ENCODE measurements at regions not wholly inside any gene's neighbourhood (a gene's known extent, or its start where the extent isn't known, plus 50 kb on each side); places are given as distances from the start of the nearest gene placed in this dataset.

DNA sequence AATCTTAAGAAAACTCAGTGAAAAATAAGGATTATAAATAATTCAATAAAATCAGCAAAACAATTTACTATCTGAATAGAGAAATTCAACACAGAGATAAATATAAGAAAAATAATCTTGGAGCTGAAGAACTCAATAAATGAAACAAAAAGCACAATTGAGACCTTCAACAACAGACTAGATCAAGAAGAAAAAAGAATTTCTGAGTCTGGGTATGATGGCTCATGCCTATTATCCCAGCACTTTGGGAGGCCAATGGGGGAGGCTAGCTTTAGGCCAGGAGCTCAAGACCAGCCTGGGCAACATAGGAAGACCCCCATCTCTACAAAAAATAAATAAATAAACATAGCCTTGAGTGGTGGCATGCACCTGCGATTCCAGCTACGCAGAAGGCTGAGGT is 1295.7 kb upstream of the NRXN1 start:
- Histone ChIP-seq H3K9me3 (ENCODE audit: control insufficient read depth in 5 of 5, low read length in 5 of 5) (peaks cover 0 to 22% (median 12%) of the 10 kb centered on the region in 5 donors), H3K27me3 (ENCODE audit: control insufficient read depth in 5 of 5, insufficient read depth in 4 of 5, low read length in 5 of 5) (no peaks in the 10 kb centered on the region), H3K9ac (ENCODE audit: low read length in 5 of 5) (no peak overlapping the region), H3K27ac (ENCODE audit: low read depth, low read length) (no peak overlapping the region), H3K36me3 (ENCODE audit: control insufficient read depth in 5 of 5, insufficient read depth in 5 of 5, low read length in 5 of 5) (no peaks in the 10 kb centered on the region), H3K4me1 (ENCODE audit: control insufficient read depth in 5 of 5, insufficient read depth in 5 of 5, low read length in 5 of 5) (no peaks in the 10 kb centered on the region), H3K4me3 (ENCODE audit: low read depth in 1 of 5, low read length in 5 of 5) (no peak overlapping the region)

DNA sequence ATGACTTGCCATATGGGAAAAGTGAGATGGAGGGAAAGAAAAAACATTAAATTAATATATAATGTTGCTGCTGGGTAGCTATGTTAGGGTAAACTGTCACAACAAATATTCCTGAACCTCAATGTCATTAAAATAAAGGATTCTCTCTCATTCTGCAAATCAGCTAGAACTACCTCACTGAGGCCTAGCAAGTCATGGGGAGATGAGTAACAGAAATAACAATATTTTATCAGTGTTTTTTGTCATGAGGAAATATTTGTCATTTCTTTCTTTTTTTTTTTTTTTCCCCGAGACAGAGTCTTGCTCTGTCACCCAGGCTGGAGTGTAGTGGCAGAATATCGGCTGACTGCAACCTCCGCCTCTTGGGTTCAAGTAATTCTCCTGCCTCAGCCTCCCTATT is 1282.3 kb upstream of the NRXN1 start:
- H3K27me3 ChIP-seq (ENCODE audit: control insufficient read depth in 5 of 5, insufficient read depth in 4 of 5, low read length in 5 of 5) = no peaks in the 10 kb centered on the region
- no peaks in the 10 kb centered on the region for H3K36me3 ChIP-seq (ENCODE audit: control insufficient read depth in 5 of 5, insufficient read depth in 5 of 5, low read length in 5 of 5)
- no peaks in the 10 kb centered on the region for H3K4me1 ChIP-seq (ENCODE audit: control insufficient read depth in 5 of 5, insufficient read depth in 5 of 5, low read length in 5 of 5)
- H3K9me3 ChIP-seq (ENCODE audit: control insufficient read depth in 5 of 5, low read length in 5 of 5) = no peaks in the 10 kb centered on the region
- no peak overlapping the region for H3K27ac ChIP-seq (ENCODE audit: low read depth, low read length)
- no peak overlapping the region for H3K9ac ChIP-seq (ENCODE audit: low read length in 5 of 5)
- no peak overlapping the region for H3K4me3 ChIP-seq (ENCODE audit: low read depth in 1 of 5, low read length in 5 of 5)

DNA sequence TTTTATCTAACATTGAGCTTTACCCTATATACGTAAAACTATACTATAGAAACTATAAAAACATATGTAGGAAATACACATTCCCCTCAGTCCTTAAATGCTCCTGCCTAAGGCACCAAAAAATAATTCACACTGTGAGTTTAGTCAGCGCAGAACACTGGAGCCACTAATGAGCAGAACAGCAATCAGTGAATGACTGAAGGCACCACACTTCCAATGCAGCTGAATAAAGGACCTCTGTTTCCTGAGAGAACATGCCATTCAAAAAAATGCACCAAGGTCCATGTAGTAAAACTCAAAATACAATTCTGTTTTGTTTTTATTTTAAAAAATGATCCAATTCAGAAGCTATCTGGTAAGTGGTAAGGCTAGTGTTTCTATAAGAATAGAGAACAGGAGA is 1280.6 kb upstream of the NRXN1 start:
- Histone ChIP-seq H3K4me1 (ENCODE audit: control insufficient read depth in 5 of 5, insufficient read depth in 5 of 5, low read length in 5 of 5) (no peaks in the 10 kb centered on the region), H3K27ac (ENCODE audit: low read depth, low read length) (no peak overlapping the region)

DNA sequence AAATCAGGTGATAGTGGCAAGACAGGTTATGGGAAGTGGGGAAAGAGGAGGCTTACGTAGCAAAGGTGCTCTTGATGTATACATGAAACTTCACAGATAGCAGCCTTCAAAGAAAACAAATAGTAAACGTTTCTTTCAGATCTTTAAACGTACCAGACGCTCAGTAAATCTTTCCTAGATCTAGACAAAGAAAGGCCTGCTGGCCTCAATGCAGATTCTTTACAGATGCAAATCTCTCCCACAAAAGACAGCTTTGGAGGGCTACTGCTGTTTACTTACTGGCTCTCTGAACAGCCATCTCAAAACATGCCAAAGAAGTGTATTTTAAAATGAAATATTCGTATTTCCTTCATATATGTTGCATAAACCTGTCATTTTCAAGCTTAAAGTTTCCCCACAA is 1279.9 kb upstream of the NRXN1 start:
- Histone ChIP-seq H3K4me1 (ENCODE audit: control insufficient read depth in 5 of 5, insufficient read depth in 5 of 5, low read length in 5 of 5) (no peaks in the 10 kb centered on the region), H3K27me3 (ENCODE audit: control insufficient read depth in 5 of 5, insufficient read depth in 4 of 5, low read length in 5 of 5) (no peaks in the 10 kb centered on the region), H3K4me3 (ENCODE audit: low read depth in 1 of 5, low read length in 5 of 5) (no peak overlapping the region), H3K36me3 (ENCODE audit: control insufficient read depth in 5 of 5, insufficient read depth in 5 of 5, low read length in 5 of 5) (no peaks in the 10 kb centered on the region), H3K27ac (ENCODE audit: low read depth, low read length) (no peak overlapping the region), H3K9me3 (ENCODE audit: control insufficient read depth in 5 of 5, low read length in 5 of 5) (no peaks in the 10 kb centered on the region), H3K9ac (ENCODE audit: low read length in 5 of 5) (no peak overlapping the region)

More for the DNA sequence above, 1280.6 kb upstream of the NRXN1 start:
- H3K4me3 ChIP-seq (ENCODE audit: low read depth in 1 of 5, low read length in 5 of 5) = no peak overlapping the region
- H3K36me3 ChIP-seq (ENCODE audit: control insufficient read depth in 5 of 5, insufficient read depth in 5 of 5, low read length in 5 of 5) = no peaks in the 10 kb centered on the region
- no peaks in the 10 kb centered on the region for H3K27me3 ChIP-seq (ENCODE audit: control insufficient read depth in 5 of 5, insufficient read depth in 4 of 5, low read length in 5 of 5)
- no peaks in the 10 kb centered on the region for H3K9me3 ChIP-seq (ENCODE audit: control insufficient read depth in 5 of 5, low read length in 5 of 5)
- H3K9ac ChIP-seq (ENCODE audit: low read length in 5 of 5) = no peak overlapping the region

DNA sequence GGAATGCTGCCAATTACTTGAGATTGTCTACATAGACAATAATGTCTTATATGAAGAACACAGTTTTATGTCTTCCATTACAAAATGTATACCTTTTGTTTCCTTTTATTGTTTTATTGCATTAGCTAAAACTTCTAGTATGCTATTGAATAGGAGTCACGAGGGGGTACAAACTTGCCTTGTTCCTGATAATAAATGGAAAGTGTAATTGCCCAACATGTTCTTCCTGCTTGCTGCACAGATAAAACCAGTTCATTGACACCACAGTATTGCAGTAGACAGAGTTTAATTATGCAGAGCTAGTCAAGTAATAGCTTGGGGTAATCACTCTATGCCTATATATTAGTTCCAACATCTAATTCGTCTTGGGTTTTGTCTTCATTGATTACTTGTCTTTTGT is 1276.2 kb upstream of the NRXN1 start:
- H3K9me3 ChIP-seq (ENCODE audit: control insufficient read depth in 5 of 5, low read length in 5 of 5) = peaks cover 0 to 11% (median 0%) of the 10 kb centered on the region in 5 donors
- H3K4me3 ChIP-seq (ENCODE audit: low read depth in 1 of 5, low read length in 5 of 5) = no peak overlapping the region
- H3K9ac ChIP-seq (ENCODE audit: low read length in 5 of 5) = no peak overlapping the region
- H3K27me3 ChIP-seq (ENCODE audit: control insufficient read depth in 5 of 5, insufficient read depth in 4 of 5, low read length in 5 of 5) = no peaks in the 10 kb centered on the region
- H3K36me3 ChIP-seq (ENCODE audit: control insufficient read depth in 5 of 5, insufficient read depth in 5 of 5, low read length in 5 of 5) = no peaks in the 10 kb centered on the region
- H3K27ac ChIP-seq (ENCODE audit: low read depth, low read length) = no peak overlapping the region
- H3K4me1 ChIP-seq (ENCODE audit: control insufficient read depth in 5 of 5, insufficient read depth in 5 of 5, low read length in 5 of 5) = no peaks in the 10 kb centered on the region

DNA sequence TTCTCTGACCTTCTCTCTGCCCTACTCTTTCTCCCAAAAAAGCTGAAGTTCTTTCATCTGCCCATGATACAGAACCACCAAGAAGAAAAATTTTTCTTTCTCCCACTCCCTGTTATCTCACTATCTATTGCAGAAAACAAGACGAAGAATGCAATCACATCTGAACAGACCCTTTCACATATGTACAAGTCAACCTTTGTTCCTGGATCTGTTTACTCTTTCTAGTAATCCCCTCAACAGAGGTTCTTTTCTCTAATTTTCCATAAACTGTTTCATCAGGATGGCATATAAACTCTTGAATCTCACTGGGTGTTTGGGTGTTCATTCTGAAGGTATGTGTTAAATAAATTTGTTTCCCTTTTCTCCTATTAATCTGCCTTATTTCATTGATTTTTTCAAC is 1262.7 kb upstream of the NRXN1 start:
- no peak overlapping the region for H3K9ac ChIP-seq (ENCODE audit: low read length in 5 of 5)
- H3K27me3 ChIP-seq (ENCODE audit: control insufficient read depth in 5 of 5, insufficient read depth in 4 of 5, low read length in 5 of 5) = no peaks in the 10 kb centered on the region
- peaks cover 0 to 12% (median 5%) of the 10 kb centered on the region in 5 donors for H3K9me3 ChIP-seq (ENCODE audit: control insufficient read depth in 5 of 5, low read length in 5 of 5)
- no peak overlapping the region for H3K4me3 ChIP-seq (ENCODE audit: low read depth in 1 of 5, low read length in 5 of 5)
- no peaks in the 10 kb centered on the region for H3K36me3 ChIP-seq (ENCODE audit: control insufficient read depth in 5 of 5, insufficient read depth in 5 of 5, low read length in 5 of 5)
- no peaks in the 10 kb centered on the region for H3K4me1 ChIP-seq (ENCODE audit: control insufficient read depth in 5 of 5, insufficient read depth in 5 of 5, low read length in 5 of 5)
- H3K27ac ChIP-seq (ENCODE audit: low read depth, low read length) = no peak overlapping the region

DNA sequence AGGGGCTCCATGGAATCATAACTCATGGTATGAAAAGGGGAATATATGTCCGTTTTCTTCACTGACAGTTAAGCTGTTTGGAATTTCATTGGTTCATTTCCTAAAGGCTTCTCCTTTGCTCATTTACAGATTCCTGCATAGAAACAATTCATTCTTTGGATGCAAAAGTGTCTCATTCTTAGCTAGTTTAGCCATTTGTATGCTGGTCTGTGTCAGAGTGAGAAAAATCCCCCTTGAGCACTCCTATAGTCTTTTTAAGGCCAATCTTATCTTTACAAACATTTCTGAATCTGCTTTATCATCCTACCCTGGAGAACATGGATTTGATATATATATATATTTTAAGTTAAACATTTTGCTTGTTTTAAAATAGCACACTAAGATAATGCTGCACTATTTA is 1260.9 kb upstream of the NRXN1 start:
- Histone ChIP-seq H3K27me3 (ENCODE audit: control insufficient read depth in 5 of 5, insufficient read depth in 4 of 5, low read length in 5 of 5) (no peaks in the 10 kb centered on the region), H3K9ac (ENCODE audit: low read length in 5 of 5) (no peak overlapping the region), H3K9me3 (ENCODE audit: control insufficient read depth in 5 of 5, low read length in 5 of 5) (no peaks in the 10 kb centered on the region), H3K4me3 (ENCODE audit: low read depth in 1 of 5, low read length in 5 of 5) (no peak overlapping the region), H3K4me1 (ENCODE audit: control insufficient read depth in 5 of 5, insufficient read depth in 5 of 5, low read length in 5 of 5) (no peaks in the 10 kb centered on the region), H3K36me3 (ENCODE audit: control insufficient read depth in 5 of 5, insufficient read depth in 5 of 5, low read length in 5 of 5) (no peaks in the 10 kb centered on the region), H3K27ac (ENCODE audit: low read depth, low read length) (no peak overlapping the region)

DNA sequence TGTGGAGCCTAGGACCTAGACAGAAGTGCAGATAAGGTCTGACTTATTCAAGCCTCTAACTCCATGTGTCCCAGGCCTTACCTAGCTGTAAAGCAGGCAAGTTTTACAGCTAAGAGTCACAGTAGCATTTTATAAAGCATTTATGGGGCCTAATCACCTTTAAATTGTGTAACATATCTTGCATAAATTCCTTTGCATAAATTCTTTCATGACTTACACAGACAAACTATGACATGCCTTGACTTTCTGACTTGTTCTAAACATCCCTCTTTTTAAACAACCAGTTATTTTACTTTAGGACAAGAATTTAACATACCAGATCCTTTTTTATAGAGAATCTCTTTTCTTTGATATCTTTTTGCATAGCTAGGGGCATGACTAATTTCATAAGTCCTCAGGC is 1257.8 kb upstream of the NRXN1 start:
- H3K27ac ChIP-seq (ENCODE audit: low read depth, low read length) = no peak overlapping the region
- H3K27me3 ChIP-seq (ENCODE audit: control insufficient read depth in 5 of 5, insufficient read depth in 4 of 5, low read length in 5 of 5) = no peaks in the 10 kb centered on the region
- no peaks in the 10 kb centered on the region for H3K9me3 ChIP-seq (ENCODE audit: control insufficient read depth in 5 of 5, low read length in 5 of 5)
- no peaks in the 10 kb centered on the region for H3K36me3 ChIP-seq (ENCODE audit: control insufficient read depth in 5 of 5, insufficient read depth in 5 of 5, low read length in 5 of 5)
- no peak overlapping the region for H3K4me3 ChIP-seq (ENCODE audit: low read depth in 1 of 5, low read length in 5 of 5)
- no peaks in the 10 kb centered on the region for H3K4me1 ChIP-seq (ENCODE audit: control insufficient read depth in 5 of 5, insufficient read depth in 5 of 5, low read length in 5 of 5)
- no peak overlapping the region for H3K9ac ChIP-seq (ENCODE audit: low read length in 5 of 5)

DNA sequence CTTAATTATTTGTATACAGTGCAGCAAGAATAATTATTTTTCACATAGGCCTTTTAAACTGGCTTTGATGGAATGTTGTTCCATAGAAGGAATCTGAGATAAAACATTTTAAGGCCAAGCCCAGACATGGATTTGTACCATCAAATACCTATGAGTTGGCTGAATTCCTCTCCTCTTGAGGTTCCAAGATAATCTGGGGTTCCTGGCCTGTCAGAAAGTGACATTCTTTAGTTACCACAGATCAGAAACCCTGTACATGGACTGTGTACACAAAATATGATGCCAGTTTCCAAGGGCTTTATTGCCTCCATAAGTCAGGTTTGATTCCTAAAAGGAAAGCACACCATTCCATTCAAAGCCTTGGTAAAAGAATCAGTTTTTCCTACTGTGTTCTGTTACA is 1256.7 kb upstream of the NRXN1 start:
- Histone ChIP-seq H3K9me3 (ENCODE audit: control insufficient read depth in 5 of 5, low read length in 5 of 5) (no peaks in the 10 kb centered on the region), H3K27me3 (ENCODE audit: control insufficient read depth in 5 of 5, insufficient read depth in 4 of 5, low read length in 5 of 5) (no peaks in the 10 kb centered on the region), H3K27ac (ENCODE audit: low read depth, low read length) (no peak overlapping the region), H3K4me3 (ENCODE audit: low read depth in 1 of 5, low read length in 5 of 5) (no peak overlapping the region), H3K9ac (ENCODE audit: low read length in 5 of 5) (no peak overlapping the region), H3K36me3 (ENCODE audit: control insufficient read depth in 5 of 5, insufficient read depth in 5 of 5, low read length in 5 of 5) (no peaks in the 10 kb centered on the region), H3K4me1 (ENCODE audit: control insufficient read depth in 5 of 5, insufficient read depth in 5 of 5, low read length in 5 of 5) (no peaks in the 10 kb centered on the region)

DNA sequence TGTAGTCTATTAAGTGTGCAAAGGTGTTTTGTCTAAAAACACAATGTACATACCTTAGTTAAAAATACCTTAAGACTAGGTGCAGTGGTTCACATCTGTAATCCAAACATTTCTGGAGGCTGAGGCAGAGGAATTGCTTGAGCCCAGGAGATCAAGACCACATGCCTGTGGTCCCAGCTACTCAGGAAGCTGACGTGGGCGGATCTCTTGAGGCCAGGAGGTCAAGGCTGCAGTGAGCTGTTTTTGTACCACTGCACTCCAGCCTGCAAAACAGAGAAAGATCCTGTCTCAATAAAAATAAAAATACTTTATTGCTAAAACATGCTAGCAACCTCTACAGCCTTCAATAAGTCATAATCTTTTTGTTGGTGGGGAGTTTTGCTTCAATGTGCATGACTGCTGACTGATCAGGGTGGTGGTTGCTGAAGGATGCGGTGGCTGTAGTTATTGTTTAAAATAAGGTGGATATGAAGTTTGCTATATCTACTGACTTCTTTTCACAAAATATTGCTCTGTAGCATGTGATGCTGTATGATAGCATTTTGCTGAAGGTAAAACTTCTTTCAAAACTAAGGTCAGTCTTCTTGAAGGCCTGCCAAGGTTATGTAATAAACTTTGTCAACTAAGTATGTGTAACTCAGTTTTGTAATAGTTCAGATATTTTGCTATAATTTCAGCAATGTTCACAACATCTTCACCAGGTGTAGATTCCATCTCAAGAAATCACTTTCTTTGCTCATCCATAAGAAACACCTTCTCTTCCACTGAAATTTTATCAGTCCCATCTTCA is 1238.0 kb upstream of the NRXN1 start:
- Histone ChIP-seq H3K4me1 (ENCODE audit: control insufficient read depth in 5 of 5, insufficient read depth in 5 of 5, low read length in 5 of 5) (no peaks in the 10 kb centered on the region), H3K4me3 (ENCODE audit: low read depth in 1 of 5, low read length in 5 of 5) (no peak overlapping the region), H3K9ac (ENCODE audit: low read length in 5 of 5) (no peak overlapping the region), H3K36me3 (ENCODE audit: control insufficient read depth in 5 of 5, insufficient read depth in 5 of 5, low read length in 5 of 5) (no peaks in the 10 kb centered on the region), H3K27ac (ENCODE audit: low read depth, low read length) (no peak overlapping the region), H3K9me3 (ENCODE audit: control insufficient read depth in 5 of 5, low read length in 5 of 5) (peaks cover 0 to 10% (median 7%) of the 10 kb centered on the region in 5 donors), H3K27me3 (ENCODE audit: control insufficient read depth in 5 of 5, insufficient read depth in 4 of 5, low read length in 5 of 5) (no peaks in the 10 kb centered on the region)

Measured in subcutaneous abdominal adipose tissue (tissue), 5 donors.